ENCODE measurements at regions not wholly inside any gene's neighbourhood (a gene's known extent, or its start where the extent isn't known, plus 50 kb on each side); places are given as distances from the start of the nearest gene placed in this dataset.

DNA sequence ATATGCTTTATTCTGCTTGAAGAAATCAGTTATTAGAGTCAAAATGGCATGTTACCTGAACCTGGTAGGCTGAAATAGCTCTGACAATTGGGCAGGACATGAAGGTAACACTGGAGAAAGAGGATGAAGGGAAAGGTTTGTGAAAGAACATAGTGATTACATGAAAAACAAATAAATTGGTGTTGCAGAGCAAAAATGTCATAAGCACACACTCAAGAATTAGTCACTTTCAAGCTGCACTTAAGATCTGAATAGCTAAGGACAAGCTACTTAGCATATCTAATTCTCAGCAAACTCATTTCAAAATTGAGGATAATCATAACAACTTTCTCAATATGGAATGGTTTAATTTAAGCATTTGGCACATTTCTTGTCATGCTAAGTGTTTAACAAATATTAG lies 1398.0 kb upstream of the FLRT2 start:
- H3K4me3 ChIP-seq (replicated peaks in 1 of 3; ENCODE audit: insufficient read depth in 1 of 3, low read depth in 1 of 3, low read length in 3 of 3): no peak overlapping the region
- H4K20me1 ChIP-seq (replicated peaks; ENCODE audit: control insufficient read depth, extremely low read depth, insufficient read depth, low read length): no peaks in the 10 kb centered on the region
- H3K9ac ChIP-seq (replicated peaks; ENCODE audit: extremely low read depth, insufficient read depth, low read length): no peak overlapping the region
- CTCF ChIA-PET: interaction anchor here (1.0 kb wide), 1 partner anchor 157 kb away, joined by 3 read pairs; no protein-coding TSS in a partner anchor
- no peak for TF ChIP-seq JUN (IDR thresholded peaks at IDR 0.05; ENCODE audit: borderline replicate concordance, insufficient read depth, insufficient read length, low read depth)
- H2AFZ ChIP-seq (ENCODE audit: low read depth, low read length): no peak overlapping the region
- no peak overlapping the region for H3K27ac ChIP-seq (ENCODE audit: insufficient read depth, low read depth, low read length)
- FAIRE-seq (no peak), DNase-seq (ENCODE audit: low read depth, low spot score) (no peak)
- intact Hi-C loops (cut with micrococcal nuclease): no loop called here
- H3K9me1 ChIP-seq (replicated peaks; ENCODE audit: control insufficient read depth, extremely low read depth, insufficient read depth, low read length): no peaks in the 10 kb centered on the region
- peaks cover 21% of the 10 kb centered on the region for H3K4me1 ChIP-seq (ENCODE audit: control insufficient read depth, extremely low read depth, insufficient read depth, low read length)
- H3K9me3 ChIP-seq (replicated peaks; ENCODE audit: control insufficient read depth, insufficient read depth, low read length): no peaks in the 10 kb centered on the region
- H3K79me2 ChIP-seq (ENCODE audit: control insufficient read depth, insufficient read depth, low read length): no peaks in the 10 kb centered on the region
- H3K36me3 ChIP-seq (ENCODE audit: control insufficient read depth in 2 of 2, extremely low read depth in 1 of 2, insufficient read depth in 2 of 2, low read length in 2 of 2): no peaks in the 10 kb centered on the region
- BruUV-seq (replicated peaks): no TSS peak
- POLR2A ChIA-PET: no interaction called here
- H3K27me3 ChIP-seq (ENCODE audit: control insufficient read depth in 2 of 2, insufficient read depth in 2 of 2, low read length in 2 of 2): no peaks in the 10 kb centered on the region
- dilution Hi-C loops (cut with MboI; ENCODE audit: extremely low pct_ligation_motif_present, low sequenced_read_pairs): no loop called here
- no peak overlapping the region for H3K4me2 ChIP-seq (ENCODE audit: insufficient read depth, low read length)

DNA sequence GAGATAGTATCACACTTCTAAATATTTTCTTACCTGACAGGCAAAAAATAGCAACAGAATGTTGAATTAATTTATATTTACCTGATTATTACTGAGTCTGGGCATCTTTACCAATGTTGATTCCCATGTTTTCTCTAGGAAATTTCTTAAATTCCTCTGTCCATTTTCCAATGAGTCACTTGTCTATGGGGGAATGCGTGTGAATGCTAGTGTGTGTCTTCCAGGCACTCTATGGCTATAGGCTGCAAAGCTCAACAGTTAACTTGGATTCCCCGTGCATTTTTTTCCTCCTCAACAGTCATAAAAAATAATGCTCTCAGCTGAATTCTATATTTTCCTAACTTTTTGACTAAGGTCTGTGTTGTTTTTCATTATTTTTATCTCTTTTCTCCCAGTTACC lies 1385.8 kb upstream of the FLRT2 start:
- TF ChIP-seq EZH2 (IDR thresholded peaks at IDR 0.05; ENCODE audit: borderline replicate concordance, low read depth, low read length, severe bottlenecking) (no peak), POLR2A (IDR thresholded peaks at IDR 0.05; ENCODE audit: low read depth, low read length) (no peak), JUN (IDR thresholded peaks at IDR 0.05; ENCODE audit: borderline replicate concordance, insufficient read depth, insufficient read length, low read depth) (peak; percentile 46), FOS (IDR thresholded peaks at IDR 0.05; ENCODE audit: borderline replicate concordance, insufficient read depth, low read length) (peak; percentile 46)
- ChIA-PET POLR2A (no interaction called here), CTCF (interaction anchor here (1.2 kb wide), 1 partner anchor 32 kb away, joined by 4 read pairs; no protein-coding TSS in a partner anchor)
- no peaks in the 10 kb centered on the region for H3K27me3 ChIP-seq (ENCODE audit: control insufficient read depth in 2 of 2, insufficient read depth in 2 of 2, low read length in 2 of 2)
- dilution Hi-C loops (cut with MboI; ENCODE audit: extremely low pct_ligation_motif_present, low sequenced_read_pairs) (no loop called here), intact Hi-C loops (cut with micrococcal nuclease) (loop anchor here (1.0 to 10.0 kb wide), 5 partner anchors 14 to 821 kb away; no protein-coding TSS in a partner anchor)
- no peaks in the 10 kb centered on the region for H3K9me1 ChIP-seq (replicated peaks; ENCODE audit: control insufficient read depth, extremely low read depth, insufficient read depth, low read length)
- no TSS peak for BruUV-seq (replicated peaks)
- FAIRE-seq (peak; percentile 40), DNase-seq (ENCODE audit: low read depth, low spot score) (peak; percentile 58)
- peaks cover 9% of the 10 kb centered on the region for H3K4me1 ChIP-seq (ENCODE audit: control insufficient read depth, extremely low read depth, insufficient read depth, low read length)
- H3K36me3 ChIP-seq (ENCODE audit: control insufficient read depth in 2 of 2, extremely low read depth in 1 of 2, insufficient read depth in 2 of 2, low read length in 2 of 2): no peaks in the 10 kb centered on the region
- no peaks in the 10 kb centered on the region for H3K79me2 ChIP-seq (ENCODE audit: control insufficient read depth, insufficient read depth, low read length)
- no peaks in the 10 kb centered on the region for H4K20me1 ChIP-seq (replicated peaks; ENCODE audit: control insufficient read depth, extremely low read depth, insufficient read depth, low read length)
- H3K4me2 ChIP-seq (ENCODE audit: insufficient read depth, low read length): peak overlapping the region; percentile 53
- no peak overlapping the region for H2AFZ ChIP-seq (ENCODE audit: low read depth, low read length)
- no peak overlapping the region for H3K9ac ChIP-seq (replicated peaks; ENCODE audit: extremely low read depth, insufficient read depth, low read length)
- no peaks in the 10 kb centered on the region for H3K9me3 ChIP-seq (replicated peaks; ENCODE audit: control insufficient read depth, insufficient read depth, low read length)
- no peak overlapping the region for H3K27ac ChIP-seq (ENCODE audit: insufficient read depth, low read depth, low read length)
- no peak overlapping the region for H3K4me3 ChIP-seq (replicated peaks in 1 of 3; ENCODE audit: insufficient read depth in 1 of 3, low read depth in 1 of 3, low read length in 3 of 3)
